H1 (cell line): ENCODE measurements at regions not wholly inside any gene's neighbourhood (a gene's known extent, or its start where the extent isn't known, plus 50 kb on each side); places are given as distances from the start of the nearest gene placed in this dataset.

Experiments
- CEBPB ChIP-seq: IDR thresholded peaks from 2 replicates; pipeline ENCODE4 v1.6.1; 2012; ENCODE audit warnings: low read depth, low read length
- CHD1 ChIP-seq: IDR thresholded peaks from 2 replicates; pipeline ENCODE4 v1.6.1; 2012; ENCODE audit warnings: low read depth, low read length, improper control_type of control experiment
- CREB1 ChIP-seq: IDR thresholded peaks from 2 replicates; pipeline ENCODE4 v1.6.1; 2012; ENCODE audit warnings: inconsistent platforms
- EGR1 ChIP-seq: IDR thresholded peaks from 2 replicates; pipeline ENCODE4 v1.6.1; 2011; ENCODE audit warnings: low read depth, low read length, borderline replicate concordance
- EP300 ChIP-seq, 2 experiments: IDR thresholded peaks; 1 replicate in 1 of 2; 2 replicates in 1 of 2; pipeline ENCODE4 v1.6.1; 2011 to 2012; ENCODE audit warnings: low read depth in 2 of 2, low read length in 2 of 2, mild to moderate bottlenecking in 2 of 2, borderline replicate concordance in 1 of 2, inconsistent platforms in 1 of 2, moderate library complexity in 1 of 2
- EZH2 ChIP-seq: fragments of 200-600 bp; sonication (generic); IDR thresholded peaks from 2 replicates; pipeline ENCODE4 v1.7.1; 2012; ENCODE audit warnings: low read depth, mild to moderate bottlenecking, moderate library complexity, low read length, inconsistent platforms; ENCODE audit not compliant: severe bottlenecking
- GABPA ChIP-seq: IDR thresholded peaks from 2 replicates; pipeline ENCODE4 v1.6.1; 2011; ENCODE audit warnings: mild to moderate bottlenecking, low read length, moderate library complexity, borderline replicate concordance; ENCODE audit not compliant: insufficient read depth
- JUND ChIP-seq: IDR thresholded peaks from 2 replicates; pipeline ENCODE4 v1.6.1; 2011; ENCODE audit warnings: mild to moderate bottlenecking, improper control_type of control experiment, low read length
- NRF1 ChIP-seq: IDR thresholded peaks from 2 replicates; pipeline ENCODE4 v1.6.1; 2011; ENCODE audit warnings: mild to moderate bottlenecking, low read depth, low read length, improper control_type of control experiment
- PHF8 ChIP-seq: fragments of 200-600 bp; sonication (generic); conservative IDR thresholded peaks from 2 replicates; pipeline ENCODE4 v1.7.1; 2012; ENCODE audit warnings: low read depth, mild to moderate bottlenecking, inconsistent platforms, low read length, moderate library complexity
- POLR2A ChIP-seq, 2 experiments: IDR thresholded peaks; 1 replicate in 1 of 2; 2 replicates in 1 of 2; pipeline ENCODE4 v1.6.1; 2011; ENCODE audit warnings: low read depth in 2 of 2, low read length in 2 of 2, mild to moderate bottlenecking in 2 of 2; ENCODE audit errors: control extremely low read depth in 1 of 2
- TF ChIP-seq, protein P1 (sequence below), 3 experiments: IDR thresholded peaks; 1 replicate in 2 of 3; 2 replicates in 1 of 3; pipeline versions ENCODE4 v1.5.1 to v1.6.1; 2011; ENCODE audit warnings: low read length in 3 of 3, mild to moderate bottlenecking in 3 of 3, inconsistent platforms in 2 of 3, low read depth in 1 of 3, moderate library complexity in 1 of 3; ENCODE audit not compliant: insufficient read depth in 1 of 3; ENCODE audit errors: control extremely low read depth in 1 of 3
- TF ChIP-seq, protein P2 (sequence below): IDR thresholded peaks from 2 replicates; pipeline ENCODE4 v1.6.1; 2012; ENCODE audit warnings: low read length, inconsistent platforms
- TF ChIP-seq, protein P3 (sequence below): IDR thresholded peaks from 2 replicates; pipeline ENCODE4 v1.6.1; 2011; ENCODE audit warnings: low read length, improper control_type of control experiment

DNA sequence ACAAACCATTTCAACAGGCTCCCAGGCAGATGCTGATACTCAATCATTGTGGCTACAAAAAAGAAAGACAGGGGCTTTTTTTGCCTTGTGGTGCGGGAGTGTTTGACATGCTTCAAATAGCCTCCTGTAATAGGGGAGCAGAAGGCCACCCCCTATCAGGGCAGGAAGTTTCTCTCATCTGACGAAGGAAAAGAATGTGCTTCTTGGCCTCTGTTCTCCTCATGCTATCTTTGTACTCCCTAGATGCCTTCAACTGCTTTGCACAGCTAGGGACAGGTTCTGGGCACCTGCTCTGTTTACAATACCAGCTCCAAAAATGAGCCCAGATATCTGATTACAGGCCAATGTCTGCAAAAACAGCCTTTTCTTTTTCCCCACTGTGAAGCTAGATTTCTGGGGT lies 391.1 kb downstream of the STIM2 start:
- TF ChIP-seq, protein P1, sequence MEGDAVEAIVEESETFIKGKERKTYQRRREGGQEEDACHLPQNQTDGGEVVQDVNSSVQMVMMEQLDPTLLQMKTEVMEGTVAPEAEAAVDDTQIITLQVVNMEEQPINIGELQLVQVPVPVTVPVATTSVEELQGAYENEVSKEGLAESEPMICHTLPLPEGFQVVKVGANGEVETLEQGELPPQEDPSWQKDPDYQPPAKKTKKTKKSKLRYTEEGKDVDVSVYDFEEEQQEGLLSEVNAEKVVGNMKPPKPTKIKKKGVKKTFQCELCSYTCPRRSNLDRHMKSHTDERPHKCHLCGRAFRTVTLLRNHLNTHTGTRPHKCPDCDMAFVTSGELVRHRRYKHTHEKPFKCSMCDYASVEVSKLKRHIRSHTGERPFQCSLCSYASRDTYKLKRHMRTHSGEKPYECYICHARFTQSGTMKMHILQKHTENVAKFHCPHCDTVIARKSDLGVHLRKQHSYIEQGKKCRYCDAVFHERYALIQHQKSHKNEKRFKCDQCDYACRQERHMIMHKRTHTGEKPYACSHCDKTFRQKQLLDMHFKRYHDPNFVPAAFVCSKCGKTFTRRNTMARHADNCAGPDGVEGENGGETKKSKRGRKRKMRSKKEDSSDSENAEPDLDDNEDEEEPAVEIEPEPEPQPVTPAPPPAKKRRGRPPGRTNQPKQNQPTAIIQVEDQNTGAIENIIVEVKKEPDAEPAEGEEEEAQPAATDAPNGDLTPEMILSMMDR (IDR thresholded peaks at IDR 0.05; ENCODE audit: control extremely low read depth in 1 of 3, insufficient read depth in 1 of 3, low read depth in 1 of 3, low read length in 3 of 3), result no peak
- TF ChIP-seq EP300 (IDR thresholded peaks at IDR 0.05; ENCODE audit: borderline replicate concordance in 1 of 2, low read depth in 2 of 2, low read length in 2 of 2) (no peak), EZH2 (no peak), EGR1 (no peak), CEBPB (no peak), CREB1 (no peak), CHD1 (no peak), PHF8 (no peak), POLR2A (IDR thresholded peaks at IDR 0.05; ENCODE audit: control extremely low read depth in 1 of 2, low read depth in 2 of 2, low read length in 2 of 2) (no peak), JUND (no peak), NRF1 (no peak), GABPA (no peak)
- TF ChIP-seq, protein P2, sequence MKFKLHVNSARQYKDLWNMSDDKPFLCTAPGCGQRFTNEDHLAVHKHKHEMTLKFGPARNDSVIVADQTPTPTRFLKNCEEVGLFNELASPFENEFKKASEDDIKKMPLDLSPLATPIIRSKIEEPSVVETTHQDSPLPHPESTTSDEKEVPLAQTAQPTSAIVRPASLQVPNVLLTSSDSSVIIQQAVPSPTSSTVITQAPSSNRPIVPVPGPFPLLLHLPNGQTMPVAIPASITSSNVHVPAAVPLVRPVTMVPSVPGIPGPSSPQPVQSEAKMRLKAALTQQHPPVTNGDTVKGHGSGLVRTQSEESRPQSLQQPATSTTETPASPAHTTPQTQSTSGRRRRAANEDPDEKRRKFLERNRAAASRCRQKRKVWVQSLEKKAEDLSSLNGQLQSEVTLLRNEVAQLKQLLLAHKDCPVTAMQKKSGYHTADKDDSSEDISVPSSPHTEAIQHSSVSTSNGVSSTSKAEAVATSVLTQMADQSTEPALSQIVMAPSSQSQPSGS, result no peak
- TF ChIP-seq, protein P3, sequence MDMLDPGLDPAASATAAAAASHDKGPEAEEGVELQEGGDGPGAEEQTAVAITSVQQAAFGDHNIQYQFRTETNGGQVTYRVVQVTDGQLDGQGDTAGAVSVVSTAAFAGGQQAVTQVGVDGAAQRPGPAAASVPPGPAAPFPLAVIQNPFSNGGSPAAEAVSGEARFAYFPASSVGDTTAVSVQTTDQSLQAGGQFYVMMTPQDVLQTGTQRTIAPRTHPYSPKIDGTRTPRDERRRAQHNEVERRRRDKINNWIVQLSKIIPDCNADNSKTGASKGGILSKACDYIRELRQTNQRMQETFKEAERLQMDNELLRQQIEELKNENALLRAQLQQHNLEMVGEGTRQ, result no peak
